ENCODE measurements at regions not wholly inside any gene's neighbourhood (a gene's known extent, or its start where the extent isn't known, plus 50 kb on each side); places are given as distances from the start of the nearest gene placed in this dataset.

DNA sequence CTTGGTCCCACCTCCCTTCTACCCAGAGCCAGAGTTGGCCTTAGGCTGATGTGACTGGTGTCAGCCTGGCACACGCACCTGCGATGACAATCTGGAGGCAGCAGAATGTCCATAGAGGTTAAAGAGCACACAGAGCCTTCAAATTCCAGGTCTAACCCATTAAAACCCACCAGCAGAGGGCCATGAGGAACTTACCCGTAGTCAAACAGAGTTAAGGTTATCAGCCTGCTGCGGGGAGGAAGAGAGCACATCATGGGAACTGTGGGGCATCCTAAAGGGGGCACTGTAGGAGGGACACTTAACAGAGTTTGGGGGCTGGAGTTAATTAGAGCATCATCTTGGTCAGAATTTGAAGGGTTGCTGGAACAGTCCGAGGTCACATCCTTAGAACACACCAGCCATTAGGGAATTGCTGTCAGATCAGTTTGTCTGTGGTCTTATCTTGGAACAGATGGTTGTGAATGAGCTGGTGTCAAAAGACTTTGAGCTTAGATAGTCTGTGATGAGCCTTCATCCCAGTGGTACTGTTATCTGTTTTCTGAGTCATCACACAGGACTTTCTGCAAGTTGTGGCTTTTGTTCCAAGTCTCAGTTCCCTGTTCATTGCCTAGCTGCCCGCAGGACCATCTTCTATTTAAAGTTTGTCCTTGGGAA, 248.6 kb downstream of the LOXHD1 start:
- no peak for DNase-seq
- Mint-ChIP-seq H3K36me3 (no peaks in the 10 kb centered on the region), H3K27ac (no peak overlapping the region), H3K4me1 (no peaks in the 10 kb centered on the region), H3K9me3 (no peaks in the 10 kb centered on the region), H3K4me3 (no peak overlapping the region), H3K27me3 (peaks cover 3 to 11% of the 10 kb centered on the region in 2 donors)
- Histone ChIP-seq H3K4me1 (ENCODE audit: insufficient read depth, low read length) (no peaks in the 10 kb centered on the region), H3K4me3 (ENCODE audit: low read length in 2 of 2) (no peak overlapping the region), H3K9me3 (ENCODE audit: control insufficient read depth in 1 of 2, low read length in 2 of 2) (no peaks in the 10 kb centered on the region), H3K27me3 (ENCODE audit: insufficient read depth, low read length) (no peaks in the 10 kb centered on the region), H3K27ac (ENCODE audit: low read depth, low read length) (no peak overlapping the region), H3K36me3 (ENCODE audit: insufficient read depth, low read length) (no peaks in the 10 kb centered on the region)
- POLR2A ChIA-PET (ENCODE audit: partially characterized antibody): no interaction called here
- intact Hi-C loops (cut with micrococcal nuclease): no loop called here
- CTCF ChIA-PET (ENCODE audit: partially characterized antibody): no interaction called here

DNA sequence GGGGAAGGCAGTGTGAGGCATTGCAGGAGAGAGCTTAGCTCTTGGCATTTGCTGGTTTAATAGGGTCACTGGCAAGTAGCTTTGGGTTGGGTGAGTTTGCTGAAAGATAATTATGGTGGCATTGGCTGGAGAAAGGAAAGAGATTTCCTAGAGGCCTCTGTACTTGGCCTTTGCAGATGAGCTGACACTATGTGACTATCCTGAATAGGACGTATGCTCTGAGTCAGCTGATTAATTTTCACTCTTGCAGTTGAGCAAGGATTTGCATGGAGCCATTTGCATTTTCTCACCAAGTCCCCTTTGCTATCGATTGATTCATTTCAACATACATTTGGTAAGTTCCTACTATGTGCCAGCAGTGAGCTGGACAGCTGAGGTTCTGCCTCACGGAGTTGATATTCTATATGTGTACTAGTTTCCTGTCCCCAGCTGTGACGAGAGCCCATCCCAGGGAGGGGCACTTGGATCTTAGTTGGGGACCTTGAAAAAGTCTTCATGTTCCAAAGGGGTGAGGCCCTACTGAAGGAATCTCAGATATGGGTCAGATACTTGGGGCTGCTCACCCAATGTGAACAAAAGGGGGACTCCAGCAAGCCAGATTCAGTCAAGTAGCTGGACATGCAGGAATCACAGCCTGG, 245.7 kb downstream of the LOXHD1 start:
- H3K4me1 Mint-ChIP-seq: no peaks in the 10 kb centered on the region
- no peaks in the 10 kb centered on the region for H3K9me3 Mint-ChIP-seq
- no peak overlapping the region for H3K27ac Mint-ChIP-seq
- Histone ChIP-seq H3K27ac (ENCODE audit: low read depth, low read length) (no peak overlapping the region), H3K4me1 (ENCODE audit: insufficient read depth, low read length) (no peaks in the 10 kb centered on the region), H3K4me3 (ENCODE audit: low read length in 2 of 2) (no peak overlapping the region), H3K36me3 (ENCODE audit: insufficient read depth, low read length) (no peaks in the 10 kb centered on the region), H3K9me3 (ENCODE audit: control insufficient read depth in 1 of 2, low read length in 2 of 2) (no peaks in the 10 kb centered on the region), H3K27me3 (ENCODE audit: insufficient read depth, low read length) (no peaks in the 10 kb centered on the region)
- no peaks in the 10 kb centered on the region for H3K36me3 Mint-ChIP-seq
- DNase-seq: no peak
- POLR2A ChIA-PET (ENCODE audit: partially characterized antibody): no interaction called here
- intact Hi-C loops (cut with micrococcal nuclease): no loop called here
- H3K27me3 Mint-ChIP-seq: peaks cover 3 to 4% of the 10 kb centered on the region in 2 donors
- H3K4me3 Mint-ChIP-seq: no peak overlapping the region
- CTCF ChIA-PET (ENCODE audit: partially characterized antibody): interaction anchor here (1.0 kb wide), 1 partner anchor 11 kb away, joined by 3 read pairs; no protein-coding TSS in a partner anchor

DNA sequence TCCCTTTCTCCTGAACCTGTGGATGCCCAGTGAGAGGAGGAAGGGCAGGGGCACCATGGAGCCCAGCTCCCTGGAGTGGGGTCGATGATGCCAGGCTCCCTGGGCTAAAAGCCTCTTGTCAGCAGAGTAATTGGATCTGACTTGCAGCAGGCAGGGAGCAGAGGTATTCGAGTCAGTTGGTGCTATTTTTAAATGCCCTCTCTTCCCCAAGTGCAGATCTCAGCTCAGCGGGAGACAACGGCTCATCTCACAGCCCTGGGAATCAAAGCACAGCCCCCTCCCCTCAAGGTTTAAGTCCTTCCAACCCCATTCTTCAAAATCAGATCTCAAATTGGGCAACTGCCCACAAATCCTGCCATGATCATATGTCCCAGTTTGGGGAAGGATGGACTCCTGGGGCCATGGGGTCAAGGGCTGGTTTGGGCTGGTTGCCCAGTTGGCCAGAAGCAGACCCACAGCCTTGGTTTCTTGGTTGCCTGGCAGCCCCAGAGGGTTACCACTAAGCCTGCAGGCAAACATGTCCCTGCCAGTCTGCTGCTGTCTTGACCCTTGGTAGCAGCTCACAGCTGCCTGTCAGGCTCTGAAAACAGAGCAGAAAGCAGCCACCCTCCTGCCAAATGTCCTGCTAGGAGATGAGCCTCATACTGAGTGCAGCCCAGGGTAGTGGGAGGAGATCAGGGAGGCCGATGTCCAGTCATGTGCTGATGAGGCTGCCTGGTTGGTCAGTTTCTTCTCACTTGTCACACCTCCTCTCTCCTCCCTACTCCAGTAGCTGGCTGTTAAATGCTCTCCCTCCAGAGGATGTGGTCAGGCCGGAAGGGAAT, 244.9 kb downstream of the LOXHD1 start:
- Mint-ChIP-seq H3K4me1 (no peaks in the 10 kb centered on the region), H3K27me3 (peaks cover 3 to 4% of the 10 kb centered on the region in 2 donors), H3K4me3 (no peak overlapping the region), H3K27ac (no peak overlapping the region), H3K9me3 (no peaks in the 10 kb centered on the region), H3K36me3 (no peaks in the 10 kb centered on the region)
- Histone ChIP-seq H3K9me3 (ENCODE audit: control insufficient read depth in 1 of 2, low read length in 2 of 2) (no peaks in the 10 kb centered on the region), H3K27me3 (ENCODE audit: insufficient read depth, low read length) (no peaks in the 10 kb centered on the region), H3K36me3 (ENCODE audit: insufficient read depth, low read length) (no peaks in the 10 kb centered on the region), H3K27ac (ENCODE audit: low read depth, low read length) (no peak overlapping the region), H3K4me3 (ENCODE audit: low read length in 2 of 2) (no peak overlapping the region), H3K4me1 (ENCODE audit: insufficient read depth, low read length) (no peaks in the 10 kb centered on the region)
- no peak for DNase-seq
- ChIA-PET CTCF (ENCODE audit: partially characterized antibody) (no interaction called here), POLR2A (ENCODE audit: partially characterized antibody) (no interaction called here)
- intact Hi-C loops (cut with micrococcal nuclease): no loop called here

DNA sequence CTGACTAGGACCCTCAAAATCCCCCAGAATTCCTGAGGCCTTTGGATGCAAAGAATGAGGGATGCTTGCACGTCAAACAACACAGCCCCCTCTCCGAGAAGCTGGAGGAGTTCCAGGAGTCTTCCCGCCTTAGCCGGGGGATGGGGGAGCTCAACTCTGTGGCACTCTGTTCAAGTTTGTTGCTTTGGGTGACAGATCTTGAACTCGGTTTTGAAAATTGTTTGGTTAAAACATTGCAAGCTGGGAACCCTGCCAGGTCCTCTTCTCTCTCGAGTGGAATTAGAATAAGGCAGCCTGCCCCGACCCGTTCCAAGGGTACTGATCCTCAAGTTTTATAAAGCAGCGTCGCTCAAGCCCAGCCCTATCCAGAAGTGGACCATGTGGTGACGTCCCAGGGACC, 244.1 kb downstream of the LOXHD1 start:
- H3K27ac ChIP-seq (ENCODE audit: low read depth, low read length): no peak overlapping the region
- H3K4me1 ChIP-seq (ENCODE audit: insufficient read depth, low read length): no peaks in the 10 kb centered on the region
- ChIA-PET POLR2A (ENCODE audit: partially characterized antibody) (no interaction called here), CTCF (ENCODE audit: partially characterized antibody) (no interaction called here)
- H3K27ac Mint-ChIP-seq: no peak overlapping the region
- H3K9me3 Mint-ChIP-seq: no peaks in the 10 kb centered on the region
- H3K36me3 ChIP-seq (ENCODE audit: insufficient read depth, low read length): no peaks in the 10 kb centered on the region
- no peaks in the 10 kb centered on the region for H3K4me1 Mint-ChIP-seq
- H3K27me3 ChIP-seq (ENCODE audit: insufficient read depth, low read length): no peaks in the 10 kb centered on the region
- DNase-seq: no peak
- intact Hi-C loops (cut with micrococcal nuclease): no loop called here
- no peaks in the 10 kb centered on the region for H3K9me3 ChIP-seq (ENCODE audit: control insufficient read depth in 1 of 2, low read length in 2 of 2)
- H3K36me3 Mint-ChIP-seq: no peaks in the 10 kb centered on the region
- H3K4me3 Mint-ChIP-seq: no peak overlapping the region
- H3K4me3 ChIP-seq (ENCODE audit: low read length in 2 of 2): no peak overlapping the region
- H3K27me3 Mint-ChIP-seq: no peaks in the 10 kb centered on the region

DNA sequence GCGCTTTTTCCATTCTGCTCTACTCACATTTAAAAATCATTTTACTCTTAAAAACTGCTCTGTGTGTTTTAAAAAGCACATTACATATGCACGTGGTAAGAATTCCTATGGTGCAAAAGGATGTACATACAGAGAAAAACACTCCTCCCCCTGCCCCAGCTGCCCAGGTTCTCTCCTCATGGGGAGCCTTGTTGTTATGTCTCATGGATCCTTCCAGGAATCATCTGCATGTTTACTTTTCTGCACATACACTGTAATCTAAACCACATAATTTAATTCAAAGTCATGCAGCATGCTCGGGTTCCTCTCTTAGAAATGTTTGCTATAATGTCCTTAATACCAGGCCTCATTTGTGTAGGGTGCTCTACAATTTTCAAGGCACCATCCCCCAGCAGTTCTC, 243.3 kb downstream of the LOXHD1 start:
- peaks cover 0 to 2% (median 0%) of the 10 kb centered on the region in 4 donors for H3K4me1 Mint-ChIP-seq
- H3K27ac ChIP-seq (ENCODE audit: low read depth, low read length): no peak overlapping the region
- no peaks in the 10 kb centered on the region for H3K27me3 ChIP-seq (ENCODE audit: insufficient read depth, low read length)
- ChIA-PET CTCF (ENCODE audit: partially characterized antibody) (no interaction called here), POLR2A (ENCODE audit: partially characterized antibody) (no interaction called here)
- no peak overlapping the region for H3K4me3 ChIP-seq (ENCODE audit: low read length in 2 of 2)
- no peaks in the 10 kb centered on the region for H3K27me3 Mint-ChIP-seq
- intact Hi-C loops (cut with micrococcal nuclease): no loop called here
- no peaks in the 10 kb centered on the region for H3K9me3 ChIP-seq (ENCODE audit: control insufficient read depth in 1 of 2, low read length in 2 of 2)
- DNase-seq: no peak
- H3K36me3 ChIP-seq (ENCODE audit: insufficient read depth, low read length): no peaks in the 10 kb centered on the region
- no peaks in the 10 kb centered on the region for H3K9me3 Mint-ChIP-seq
- H3K4me3 Mint-ChIP-seq: no peak overlapping the region
- no peaks in the 10 kb centered on the region for H3K4me1 ChIP-seq (ENCODE audit: insufficient read depth, low read length)
- H3K27ac Mint-ChIP-seq: no peak overlapping the region
- no peaks in the 10 kb centered on the region for H3K36me3 Mint-ChIP-seq

DNA sequence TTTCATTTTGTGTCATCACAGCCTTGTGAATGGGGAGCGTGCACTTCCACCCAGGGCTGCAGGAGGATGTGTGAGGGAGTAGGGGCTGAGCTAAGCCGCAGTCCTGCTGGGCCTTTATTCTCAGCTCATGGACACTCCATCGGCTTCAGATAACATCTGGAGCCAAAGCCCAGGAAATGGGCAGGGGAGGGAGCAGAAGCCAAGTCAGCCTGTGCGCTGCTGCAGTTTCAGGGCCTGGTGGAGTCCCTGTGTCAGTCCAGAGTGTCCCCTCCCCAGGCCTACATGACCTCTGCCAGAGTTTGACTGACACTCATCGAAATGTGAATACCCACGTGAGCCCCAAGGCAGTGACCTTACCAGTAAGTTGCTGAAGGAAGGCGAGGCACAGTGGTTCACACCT, 242.2 kb downstream of the LOXHD1 start:
- CTCF ChIA-PET (ENCODE audit: partially characterized antibody): no interaction called here
- no peaks in the 10 kb centered on the region for H3K9me3 Mint-ChIP-seq

DNA sequence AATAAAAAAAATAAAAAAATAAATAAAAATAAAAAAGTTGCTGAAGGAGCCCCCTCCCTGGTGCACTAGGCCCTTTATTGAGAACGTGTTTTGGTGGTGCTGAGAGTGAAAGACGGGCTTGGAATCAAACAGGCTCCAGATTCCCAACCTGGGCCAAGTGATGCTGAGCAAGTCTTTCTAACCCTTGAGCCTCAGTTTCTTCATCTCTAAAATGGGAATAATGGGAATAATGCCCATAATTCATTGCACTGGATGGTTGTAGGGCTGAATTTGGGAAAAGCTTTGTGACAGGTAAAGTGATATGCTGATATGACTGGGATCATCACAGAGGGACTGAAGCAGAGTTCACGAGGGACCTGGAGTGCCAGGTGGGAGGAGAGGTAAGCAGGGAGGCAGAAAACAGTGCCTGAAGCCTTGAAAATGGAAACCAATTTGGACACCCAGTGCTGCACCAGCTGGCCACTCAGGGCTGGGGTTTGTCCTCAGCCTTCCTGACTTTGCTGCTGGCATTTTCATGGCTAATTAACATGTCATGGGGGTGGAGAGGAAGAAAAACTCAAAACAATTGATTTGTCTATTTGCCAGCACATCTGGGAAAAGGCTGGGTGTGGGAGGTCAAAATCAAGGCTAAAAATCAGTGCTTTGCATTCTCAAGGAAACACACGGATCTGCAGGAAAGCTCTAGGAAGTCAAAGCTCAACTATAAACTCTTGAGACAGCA, 241.3 kb downstream of the LOXHD1 start:
- DNase-seq: no peak
- Mint-ChIP-seq H3K27me3 (no peaks in the 10 kb centered on the region), H3K9me3 (no peaks in the 10 kb centered on the region), H3K36me3 (no peaks in the 10 kb centered on the region), H3K27ac (no peak overlapping the region), H3K4me1 (peaks cover 0 to 4% (median 0%) of the 10 kb centered on the region in 4 donors), H3K4me3 (no peak overlapping the region)
- ChIA-PET POLR2A (ENCODE audit: partially characterized antibody) (no interaction called here), CTCF (ENCODE audit: partially characterized antibody) (no interaction called here)
- no peaks in the 10 kb centered on the region for H3K4me1 ChIP-seq (ENCODE audit: insufficient read depth, low read length)
- no peaks in the 10 kb centered on the region for H3K27me3 ChIP-seq (ENCODE audit: insufficient read depth, low read length)
- no peaks in the 10 kb centered on the region for H3K36me3 ChIP-seq (ENCODE audit: insufficient read depth, low read length)
- H3K9me3 ChIP-seq (ENCODE audit: control insufficient read depth in 1 of 2, low read length in 2 of 2): no peaks in the 10 kb centered on the region
- intact Hi-C loops (cut with micrococcal nuclease): no loop called here
- H3K4me3 ChIP-seq (ENCODE audit: low read length in 2 of 2): no peak overlapping the region
- no peak overlapping the region for H3K27ac ChIP-seq (ENCODE audit: low read depth, low read length)

More for the DNA sequence above, 242.2 kb downstream of the LOXHD1 start:
- DNase-seq: no peak
- no peaks in the 10 kb centered on the region for H3K27me3 ChIP-seq (ENCODE audit: insufficient read depth, low read length)
- intact Hi-C loops (cut with micrococcal nuclease): no loop called here
- H3K27ac ChIP-seq (ENCODE audit: low read depth, low read length): no peak overlapping the region
- no peaks in the 10 kb centered on the region for H3K36me3 Mint-ChIP-seq
- H3K27me3 Mint-ChIP-seq: no peaks in the 10 kb centered on the region
- POLR2A ChIA-PET (ENCODE audit: partially characterized antibody): no interaction called here
- no peaks in the 10 kb centered on the region for H3K4me1 ChIP-seq (ENCODE audit: insufficient read depth, low read length)
- no peaks in the 10 kb centered on the region for H3K9me3 ChIP-seq (ENCODE audit: control insufficient read depth in 1 of 2, low read length in 2 of 2)
- H3K4me3 Mint-ChIP-seq: no peak overlapping the region
- no peak overlapping the region for H3K4me3 ChIP-seq (ENCODE audit: low read length in 2 of 2)
- no peaks in the 10 kb centered on the region for H3K36me3 ChIP-seq (ENCODE audit: insufficient read depth, low read length)
- H3K27ac Mint-ChIP-seq: no peak overlapping the region
- H3K4me1 Mint-ChIP-seq: peaks cover 0 to 4% (median 0%) of the 10 kb centered on the region in 4 donors
